A549 (cell line): ENCODE measurements at regions not wholly inside any gene's neighbourhood (a gene's known extent, or its start where the extent isn't known, plus 50 kb on each side); places are given as distances from the start of the nearest gene placed in this dataset.

Source experiments
- HMGXB4 ChIP-seq: fragments of 250-450 bp; sonication (Bioruptor Pico); IDR thresholded peaks from 2 replicates; pipeline ENCODE4 v1.5.0; 2021; ENCODE audit warnings: mild to moderate bottlenecking, moderate library complexity, borderline replicate concordance
- POLR2A ChIP-seq: IDR thresholded peaks from 2 replicates; pipeline ENCODE4 v1.6.1; 2012; ENCODE audit warnings: mild to moderate bottlenecking, low read length
- RAD21 ChIP-seq, 2 experiments: fragments of >200 bp in 1 of 2; sonication (Bioruptor Twin) in 1 of 2; formaldehyde crosslinking in 1 of 2; IDR thresholded peaks in 1 of 2; conservative IDR thresholded peaks in 1 of 2; 2 replicates in 1 of 2; 3 replicates in 1 of 2; pipeline ENCODE4 v1.6.1; 2012 to 2018; ENCODE audit warnings: inconsistent platforms in 1 of 2
- RNF2 ChIP-seq: fragments of 200-600 bp; sonication (generic); IDR thresholded peaks from 2 replicates; pipeline ENCODE4 v1.6.1; 2016; ENCODE audit warnings: low read depth, mild to moderate bottlenecking, antibody characterized with exemption, moderate library complexity, borderline replicate concordance
- TF ChIP-seq, protein P1 (sequence below): fragments of >200 bp; sonication (Bioruptor Twin); formaldehyde crosslinking; IDR thresholded peaks from 3 replicates; pipeline ENCODE4 v1.5.1; 2016

DNA sequence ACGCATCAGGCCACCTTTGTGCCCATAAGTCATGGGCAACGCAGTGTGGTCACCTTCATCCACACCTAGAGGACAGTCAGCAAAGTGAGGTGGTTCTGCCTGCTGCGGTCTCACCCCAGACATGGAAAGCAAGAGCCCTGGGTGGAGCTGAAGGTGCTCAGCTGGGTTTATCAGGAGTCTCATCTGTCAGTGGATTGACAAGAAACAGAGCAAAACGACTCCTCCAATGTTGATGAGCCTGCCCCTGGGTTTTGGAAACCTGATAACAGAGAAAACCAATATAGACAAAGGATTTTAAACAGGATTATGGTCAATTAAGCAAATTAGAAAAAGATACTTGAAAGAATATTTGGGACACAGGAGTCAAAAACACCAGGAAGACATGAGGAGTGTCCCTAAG is 229.3 kb upstream of the PRSS58 start:
- TF ChIP-seq RNF2 = no peak
- no peak for TF ChIP-seq HMGXB4
- no peak for TF ChIP-seq RAD21 (conservative IDR thresholded peaks at IDR 0.05 in 1 of 2, IDR thresholded peaks at IDR 0.05 in 1 of 2)
- TF ChIP-seq POLR2A = no peak
- TF ChIP-seq, protein P1, sequence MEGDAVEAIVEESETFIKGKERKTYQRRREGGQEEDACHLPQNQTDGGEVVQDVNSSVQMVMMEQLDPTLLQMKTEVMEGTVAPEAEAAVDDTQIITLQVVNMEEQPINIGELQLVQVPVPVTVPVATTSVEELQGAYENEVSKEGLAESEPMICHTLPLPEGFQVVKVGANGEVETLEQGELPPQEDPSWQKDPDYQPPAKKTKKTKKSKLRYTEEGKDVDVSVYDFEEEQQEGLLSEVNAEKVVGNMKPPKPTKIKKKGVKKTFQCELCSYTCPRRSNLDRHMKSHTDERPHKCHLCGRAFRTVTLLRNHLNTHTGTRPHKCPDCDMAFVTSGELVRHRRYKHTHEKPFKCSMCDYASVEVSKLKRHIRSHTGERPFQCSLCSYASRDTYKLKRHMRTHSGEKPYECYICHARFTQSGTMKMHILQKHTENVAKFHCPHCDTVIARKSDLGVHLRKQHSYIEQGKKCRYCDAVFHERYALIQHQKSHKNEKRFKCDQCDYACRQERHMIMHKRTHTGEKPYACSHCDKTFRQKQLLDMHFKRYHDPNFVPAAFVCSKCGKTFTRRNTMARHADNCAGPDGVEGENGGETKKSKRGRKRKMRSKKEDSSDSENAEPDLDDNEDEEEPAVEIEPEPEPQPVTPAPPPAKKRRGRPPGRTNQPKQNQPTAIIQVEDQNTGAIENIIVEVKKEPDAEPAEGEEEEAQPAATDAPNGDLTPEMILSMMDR = no peak
